ENCODE measurements at regions not wholly inside any gene's neighbourhood (a gene's known extent, or its start where the extent isn't known, plus 50 kb on each side); places are given as distances from the start of the nearest gene placed in this dataset.

- TF ChIP-seq, protein P1, sequence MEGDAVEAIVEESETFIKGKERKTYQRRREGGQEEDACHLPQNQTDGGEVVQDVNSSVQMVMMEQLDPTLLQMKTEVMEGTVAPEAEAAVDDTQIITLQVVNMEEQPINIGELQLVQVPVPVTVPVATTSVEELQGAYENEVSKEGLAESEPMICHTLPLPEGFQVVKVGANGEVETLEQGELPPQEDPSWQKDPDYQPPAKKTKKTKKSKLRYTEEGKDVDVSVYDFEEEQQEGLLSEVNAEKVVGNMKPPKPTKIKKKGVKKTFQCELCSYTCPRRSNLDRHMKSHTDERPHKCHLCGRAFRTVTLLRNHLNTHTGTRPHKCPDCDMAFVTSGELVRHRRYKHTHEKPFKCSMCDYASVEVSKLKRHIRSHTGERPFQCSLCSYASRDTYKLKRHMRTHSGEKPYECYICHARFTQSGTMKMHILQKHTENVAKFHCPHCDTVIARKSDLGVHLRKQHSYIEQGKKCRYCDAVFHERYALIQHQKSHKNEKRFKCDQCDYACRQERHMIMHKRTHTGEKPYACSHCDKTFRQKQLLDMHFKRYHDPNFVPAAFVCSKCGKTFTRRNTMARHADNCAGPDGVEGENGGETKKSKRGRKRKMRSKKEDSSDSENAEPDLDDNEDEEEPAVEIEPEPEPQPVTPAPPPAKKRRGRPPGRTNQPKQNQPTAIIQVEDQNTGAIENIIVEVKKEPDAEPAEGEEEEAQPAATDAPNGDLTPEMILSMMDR (IDR thresholded peaks at IDR 0.05; ENCODE audit: borderline replicate concordance, extremely low read depth, low read length, poor library complexity, severe bottlenecking), result no peak
- no peak for TF ChIP-seq EZH2 (IDR thresholded peaks at IDR 0.05; ENCODE audit: borderline replicate concordance, low read depth, low read length, severe bottlenecking)
These were observed 50.7 kb upstream of the SPRY1 start for GRCh38 chr4:123345935-123346300.
